Stimulated activated CD8-positive, alpha-beta memory T cell treated with anti-CD3 and anti-CD28 coated beads, Interleukin-7, amount 100 ng/mL, for 48 hours (primary cell): ENCODE measurements at regions not wholly inside any gene's neighbourhood (a gene's known extent, or its start where the extent isn't known, plus 50 kb on each side); places are given as distances from the start of the nearest gene placed in this dataset.

ENCODE experiments used
- DNase-seq, 2 donors: peaks; one replicate each; pipeline ENCODE4 v3.0.0-alpha.2; 2020; ENCODE audit warnings: low read depth in 1 of 2; ENCODE audit errors: extremely low read depth in 1 of 2

DNA sequence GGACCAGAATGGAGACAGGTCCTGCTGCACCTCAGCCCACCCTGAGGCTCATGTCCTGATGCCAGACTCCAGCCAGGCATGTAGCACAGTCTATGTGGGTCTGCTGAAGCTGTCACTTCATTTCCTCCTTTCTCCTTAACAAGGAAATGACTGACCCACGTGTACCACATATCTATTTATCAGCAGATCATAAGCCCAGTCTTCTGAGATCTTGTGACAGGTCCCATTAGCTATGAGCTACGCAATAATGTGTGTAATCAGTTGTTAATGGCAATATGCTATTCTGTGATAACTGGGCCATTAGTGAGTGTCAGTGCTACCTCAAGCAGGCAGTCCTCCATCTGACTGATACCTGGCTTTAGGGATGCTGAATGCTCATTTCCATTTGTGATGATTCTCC, 615.3 kb downstream of the BCL11A start:
- no peak for DNase-seq

DNA sequence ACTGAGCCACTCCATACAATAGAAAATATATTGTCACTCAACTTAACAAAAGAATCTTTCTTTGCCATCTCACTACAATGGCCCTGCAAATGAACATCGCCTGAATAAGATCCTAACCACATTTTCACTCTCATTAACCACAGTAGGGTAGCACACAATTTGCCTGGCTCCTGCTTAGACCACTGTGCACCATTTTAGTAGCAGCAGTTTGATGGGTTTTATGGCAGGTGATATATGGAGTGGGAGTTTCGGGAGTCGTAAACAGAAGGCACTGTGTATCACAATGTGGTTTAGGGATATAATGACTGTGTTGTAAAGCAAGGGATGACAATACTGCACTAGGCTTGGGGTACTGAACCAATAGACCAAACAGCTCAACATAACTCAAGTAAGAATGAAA, 617.4 kb downstream of the BCL11A start:
- no peak for DNase-seq

DNA sequence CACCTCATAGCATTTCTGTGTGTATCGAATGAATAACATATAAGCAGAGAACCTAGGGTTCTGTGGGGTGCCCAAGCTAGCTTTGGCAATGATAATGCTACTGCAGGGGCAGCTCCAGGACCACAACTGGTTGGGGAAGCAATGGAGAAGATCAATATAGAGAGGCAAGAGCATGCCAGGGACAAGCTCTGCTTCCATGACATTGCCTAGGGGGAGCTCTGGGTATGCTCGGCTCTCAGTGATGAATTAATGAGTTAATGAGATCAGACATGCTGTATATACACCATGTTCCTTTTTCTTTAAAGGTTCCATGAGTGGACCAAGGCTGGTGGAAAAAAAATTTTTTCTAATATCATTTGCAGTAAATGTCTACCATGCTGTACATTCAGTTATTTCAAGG, 618.4 kb downstream of the BCL11A start:
- no peak for DNase-seq

DNA sequence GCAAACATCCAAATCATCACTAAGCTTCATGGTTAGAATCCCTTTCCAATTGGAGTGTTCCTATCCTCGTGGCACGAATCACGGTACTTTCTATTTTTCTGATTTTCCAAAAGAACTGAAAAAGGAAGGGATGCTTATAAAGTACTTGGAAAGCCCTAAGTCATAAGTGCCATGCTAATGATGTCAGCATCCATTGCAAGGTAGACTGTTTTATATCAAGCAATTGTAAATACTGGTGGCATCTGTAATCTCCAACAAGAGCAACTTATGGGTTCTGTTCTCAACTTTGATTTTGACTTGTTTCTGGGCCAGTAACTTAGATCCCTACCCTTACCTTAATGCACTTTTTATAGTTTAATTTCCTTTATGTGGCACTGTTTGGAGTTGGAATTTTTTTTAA, 619.5 kb downstream of the BCL11A start:
- DNase-seq, result no peak

DNA sequence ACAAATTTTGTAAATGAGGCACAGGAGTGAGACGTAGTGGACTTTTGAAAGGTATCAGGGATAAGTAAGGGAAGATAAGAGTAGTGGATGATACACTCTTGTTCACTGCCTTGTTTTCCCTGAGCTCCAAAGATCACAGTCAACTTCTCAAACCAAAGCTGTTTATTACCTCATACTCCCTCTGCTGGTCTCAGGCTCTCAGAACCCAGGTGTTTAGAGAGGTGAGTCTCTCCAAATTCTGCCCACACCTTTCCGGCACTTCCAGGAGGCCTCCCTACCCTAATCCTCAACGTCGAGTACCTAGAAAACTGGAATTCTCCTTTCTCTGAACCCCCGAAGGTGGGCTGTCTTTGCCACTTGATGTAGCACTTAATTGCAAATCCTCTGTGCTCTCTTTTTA, 621.1 kb downstream of the BCL11A start:
- no peak for DNase-seq

DNA sequence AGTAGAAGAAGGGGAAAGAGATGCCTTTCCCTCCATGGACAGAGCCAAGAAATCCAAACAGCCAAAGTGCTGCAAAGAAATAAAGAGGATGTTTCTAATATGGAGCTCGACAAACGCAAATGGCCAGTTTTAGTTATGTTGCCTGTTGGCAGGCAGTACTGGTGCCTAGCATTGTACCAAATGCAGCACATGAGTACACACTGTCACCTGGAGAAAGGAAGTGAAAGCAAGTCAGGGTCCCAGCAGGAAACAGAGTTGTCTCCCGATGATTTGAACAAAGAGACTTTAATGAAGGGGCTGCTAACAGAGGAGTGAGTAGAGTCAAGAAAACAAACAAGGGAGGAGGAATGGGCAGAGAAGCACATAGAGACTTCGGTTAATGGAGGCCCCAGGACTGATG, 623.0 kb downstream of the BCL11A start:
- DNase-seq, result no peak

DNA sequence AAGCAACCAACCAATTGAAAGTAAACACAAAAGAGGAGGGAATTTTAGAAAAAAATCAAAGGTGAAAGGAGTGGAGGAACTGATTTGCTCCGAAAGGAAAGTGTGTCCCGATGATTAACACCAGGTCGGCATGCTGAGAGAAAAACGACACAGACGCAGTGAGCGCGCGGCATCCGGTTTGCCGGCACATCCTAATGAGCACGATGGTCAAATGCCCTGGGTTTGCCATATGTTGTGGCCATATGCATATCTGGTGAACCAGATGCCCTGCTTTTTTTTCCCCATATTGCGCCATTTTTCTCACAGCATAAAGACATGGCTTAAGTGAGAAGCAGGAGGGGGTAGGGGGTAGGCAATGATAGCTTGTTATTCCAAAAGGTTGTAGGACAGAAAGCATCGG, 626.7 kb downstream of the BCL11A start:
- DNase-seq, result no peak

DNA sequence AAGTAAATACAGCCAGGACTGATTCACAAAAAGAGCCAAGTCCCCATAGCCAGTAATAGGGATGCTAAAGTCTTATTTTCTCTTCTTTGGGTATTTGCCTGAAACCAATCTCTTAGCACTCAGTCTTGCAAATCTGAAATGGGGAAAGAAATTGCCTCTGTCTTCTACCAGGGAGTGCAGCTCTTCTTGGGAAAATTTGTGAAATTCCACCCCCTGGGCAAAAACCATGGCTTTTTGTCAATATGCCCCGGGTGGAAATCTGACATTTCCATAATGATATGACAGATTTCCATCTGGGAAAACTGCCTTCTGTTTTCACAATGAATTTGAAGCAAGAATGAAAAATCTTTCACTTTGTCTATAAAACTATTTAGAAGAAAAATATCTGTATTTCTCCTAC, 628.1 kb downstream of the BCL11A start:
- DNase-seq, result no peak

DNA sequence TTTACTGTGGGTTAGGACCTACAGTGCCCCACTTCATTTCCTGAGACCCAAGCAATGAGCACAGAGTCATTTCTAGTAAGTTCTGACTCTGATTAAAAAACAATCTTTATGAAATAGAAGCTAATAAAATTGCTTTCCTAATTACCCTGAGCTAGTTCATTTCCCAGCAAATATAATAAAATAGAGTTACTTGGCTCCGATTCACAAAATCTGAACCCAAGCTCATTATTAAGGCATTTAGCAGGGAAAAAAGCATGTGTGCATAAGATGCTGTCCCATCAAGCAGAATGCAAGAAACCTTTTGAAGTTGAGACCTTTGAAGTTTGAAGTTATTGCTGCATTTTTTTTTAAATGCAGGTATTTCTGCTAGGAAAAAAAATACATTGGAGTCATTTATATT, 629.1 kb downstream of the BCL11A start:
- no peak for DNase-seq

DNA sequence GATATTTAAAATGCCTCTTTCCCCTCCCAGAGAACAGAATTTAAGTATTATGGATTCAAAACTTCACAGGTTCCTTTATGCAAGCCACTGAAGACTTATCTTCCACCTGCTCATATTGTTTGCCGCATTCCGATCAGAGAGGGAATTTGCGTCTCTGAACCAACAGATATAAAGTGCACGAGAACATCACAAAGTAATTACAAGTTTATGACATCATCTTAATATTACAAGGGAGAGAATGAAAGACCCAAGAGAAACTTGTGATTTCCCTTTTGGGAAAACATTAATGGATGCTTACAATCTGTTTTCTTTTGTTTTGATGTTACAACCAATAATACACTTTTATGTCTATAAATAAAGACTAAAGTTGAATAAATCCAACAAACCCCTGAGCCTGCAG, 631.0 kb downstream of the BCL11A start:
- DNase-seq, result no peak

DNA sequence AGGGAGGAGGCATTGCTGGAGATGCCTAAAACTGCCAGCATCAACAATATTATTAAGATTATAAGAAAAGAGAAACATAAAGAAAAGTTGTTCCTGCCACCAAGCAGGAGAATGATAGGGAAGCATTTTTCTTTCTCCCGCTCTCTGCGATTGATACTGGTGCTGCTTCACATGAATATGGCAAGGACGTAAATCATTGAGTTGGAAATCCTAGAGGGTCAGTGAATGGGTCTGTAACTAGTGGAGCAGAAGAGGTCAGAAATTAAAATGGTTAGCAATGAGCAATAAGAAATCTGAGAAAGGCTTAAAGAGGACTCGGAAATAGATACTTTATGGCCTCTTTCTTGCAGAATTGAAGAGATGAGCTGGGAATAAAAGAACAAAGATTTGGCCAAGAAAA, 631.7 kb downstream of the BCL11A start:
- no peak for DNase-seq

DNA sequence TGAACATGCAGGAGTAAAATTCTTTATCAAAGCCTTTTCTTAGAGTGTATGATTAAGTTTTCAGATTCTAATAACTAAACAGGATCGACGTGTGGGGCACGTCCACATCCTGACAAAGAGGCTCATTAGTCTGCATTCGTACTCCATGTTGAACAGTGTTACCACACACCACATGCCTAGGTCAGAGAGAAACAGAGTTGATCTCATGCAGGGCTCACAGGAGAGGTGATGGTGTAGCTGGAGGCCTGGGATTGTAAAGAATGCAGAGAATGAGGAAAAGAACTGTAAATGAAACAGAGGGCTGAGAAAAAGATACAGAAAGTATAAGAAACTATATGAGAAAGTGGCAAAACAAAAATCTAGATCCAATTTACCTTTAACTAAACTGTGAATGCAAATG, 632.5 kb downstream of the BCL11A start:
- DNase-seq, result no peak

DNA sequence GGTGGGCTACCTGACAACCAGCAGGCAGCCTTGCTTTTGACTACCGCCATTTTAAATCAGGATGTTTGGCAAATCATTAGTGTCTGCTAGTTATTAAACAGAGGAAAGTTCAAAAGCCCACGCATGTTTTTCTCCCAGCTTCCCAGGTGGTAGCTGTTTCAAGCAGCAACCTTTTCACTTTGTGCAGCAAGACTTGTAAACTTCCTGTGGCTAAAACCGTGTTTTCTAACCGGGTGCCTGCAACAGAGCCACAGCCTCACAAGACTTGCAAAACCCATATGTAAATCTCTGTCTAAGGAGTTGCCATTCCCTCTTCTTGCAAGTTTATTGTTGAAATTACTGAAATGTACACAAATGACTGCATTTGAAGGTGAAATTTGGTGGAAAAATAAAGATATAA, 633.1 kb downstream of the BCL11A start:
- no peak for DNase-seq

DNA sequence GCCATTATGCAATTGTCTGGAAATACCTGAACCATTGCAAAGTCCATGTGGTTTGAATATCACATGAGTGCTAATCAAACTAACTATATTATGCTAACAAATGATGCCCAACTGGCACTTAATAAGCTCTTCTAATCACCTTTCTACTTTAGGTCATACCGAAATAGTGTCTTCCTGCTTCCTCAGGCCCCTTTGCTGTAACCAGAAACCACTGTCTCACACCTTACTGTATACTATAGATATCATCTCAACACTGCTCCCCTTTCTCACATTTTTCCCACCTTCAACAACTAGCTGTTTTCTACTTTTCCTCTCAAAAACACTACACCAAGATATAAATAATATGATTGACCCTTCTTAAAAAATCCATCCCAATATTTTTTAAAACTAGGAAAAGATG, 633.9 kb downstream of the BCL11A start:
- DNase-seq, result no peak

DNA sequence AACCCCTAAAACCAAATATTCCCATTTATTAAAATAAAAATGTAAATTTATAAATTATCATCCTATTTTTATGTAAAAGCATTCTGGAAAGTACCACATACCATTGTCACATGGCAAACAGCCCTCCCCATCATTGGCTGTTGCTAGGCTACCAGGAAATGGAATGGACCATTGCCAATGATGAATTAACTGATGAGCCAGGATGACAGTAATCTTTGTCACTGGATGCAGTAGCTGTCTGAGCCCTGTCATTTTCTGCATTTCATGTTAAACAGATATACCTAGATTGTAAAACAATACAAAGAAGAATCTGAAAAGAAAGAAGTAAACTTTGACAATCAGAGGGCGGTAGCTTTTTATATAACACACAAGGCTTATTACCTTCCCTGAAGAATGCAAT, 641.4 kb downstream of the BCL11A start:
- no peak for DNase-seq

DNA sequence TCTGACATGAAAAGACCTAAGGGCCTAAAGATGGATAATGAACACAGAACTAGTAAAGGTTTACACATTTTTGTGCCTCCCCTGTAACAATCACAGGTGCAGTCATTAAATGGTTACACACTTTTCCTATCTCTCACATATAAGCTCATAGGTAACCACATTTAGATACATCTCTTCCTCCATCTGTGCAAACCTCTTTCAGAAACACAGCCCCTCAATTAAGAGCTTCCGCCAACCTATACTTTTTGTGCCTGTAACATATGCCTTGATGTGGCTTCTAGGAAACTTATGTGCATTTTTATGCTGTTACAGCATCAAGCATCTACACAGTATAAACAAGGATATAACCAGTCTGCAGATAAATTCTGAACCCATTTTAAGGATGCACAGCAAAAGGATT, 643.3 kb downstream of the BCL11A start:
- DNase-seq, result no peak

DNA sequence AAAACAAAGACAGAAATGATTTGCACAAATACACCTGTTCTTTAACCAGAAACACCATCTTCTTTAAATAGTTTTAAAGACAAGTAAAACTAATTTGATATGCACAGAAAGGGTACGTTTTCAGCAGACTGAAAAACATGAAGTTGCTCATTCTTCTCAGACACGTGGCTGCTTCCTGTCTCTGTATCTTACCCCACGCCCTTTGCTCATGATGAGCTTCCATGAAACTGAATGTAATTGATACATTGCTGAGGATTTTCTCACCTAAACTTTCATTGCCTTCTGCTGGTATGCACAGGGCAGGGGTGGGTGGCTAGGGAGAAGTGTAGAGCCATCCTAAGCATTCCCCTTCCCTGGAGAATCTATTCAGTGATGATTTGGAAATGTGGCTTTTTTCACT, 644.3 kb downstream of the BCL11A start:
- no peak for DNase-seq

DNA sequence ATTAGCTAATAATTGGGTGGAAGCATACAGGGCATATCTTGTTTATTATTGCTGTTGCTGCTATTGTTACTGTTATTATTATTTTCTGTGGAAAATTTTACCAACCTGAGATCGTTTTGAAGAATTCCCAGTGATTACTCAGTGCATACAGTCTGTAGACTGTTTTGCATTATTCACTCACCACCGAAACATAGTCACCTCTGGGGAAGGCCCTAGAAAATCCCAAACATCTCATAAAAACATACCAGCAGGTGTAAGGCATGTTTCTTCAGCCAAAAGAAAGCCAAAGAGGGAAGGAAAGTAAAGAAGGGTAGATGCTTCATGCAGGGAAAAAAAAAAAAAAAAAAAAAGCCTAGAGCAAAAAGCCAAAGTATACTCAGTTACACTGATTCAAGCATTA, 647.7 kb downstream of the BCL11A start:
- no peak for DNase-seq

DNA sequence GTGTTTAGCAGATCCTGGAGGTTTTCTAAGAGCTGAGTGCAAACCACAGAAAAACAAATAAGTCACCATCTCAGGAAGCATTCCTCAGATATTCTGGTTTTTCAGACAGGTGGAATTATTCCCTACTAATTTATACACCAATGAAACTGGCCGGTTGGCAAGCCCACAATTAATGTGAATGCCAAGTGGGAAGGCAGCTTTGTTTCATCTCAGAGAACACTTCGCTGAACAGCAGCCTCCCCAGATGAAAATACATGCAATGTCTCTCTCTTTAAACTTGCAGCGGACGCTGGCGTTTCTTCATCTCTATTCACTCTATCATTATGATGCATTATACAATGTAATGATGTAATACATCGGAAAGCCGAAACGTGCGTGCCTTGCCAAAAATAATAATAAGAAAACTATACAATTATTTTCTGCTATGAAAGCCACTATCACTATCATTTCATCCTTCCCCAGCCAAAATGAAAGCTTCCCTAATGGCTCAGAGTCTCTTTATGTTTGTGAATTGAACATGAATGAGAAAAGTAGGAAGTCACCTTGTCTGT, 649.4 kb downstream of the BCL11A start:
- DNase-seq, result no peak

DNA sequence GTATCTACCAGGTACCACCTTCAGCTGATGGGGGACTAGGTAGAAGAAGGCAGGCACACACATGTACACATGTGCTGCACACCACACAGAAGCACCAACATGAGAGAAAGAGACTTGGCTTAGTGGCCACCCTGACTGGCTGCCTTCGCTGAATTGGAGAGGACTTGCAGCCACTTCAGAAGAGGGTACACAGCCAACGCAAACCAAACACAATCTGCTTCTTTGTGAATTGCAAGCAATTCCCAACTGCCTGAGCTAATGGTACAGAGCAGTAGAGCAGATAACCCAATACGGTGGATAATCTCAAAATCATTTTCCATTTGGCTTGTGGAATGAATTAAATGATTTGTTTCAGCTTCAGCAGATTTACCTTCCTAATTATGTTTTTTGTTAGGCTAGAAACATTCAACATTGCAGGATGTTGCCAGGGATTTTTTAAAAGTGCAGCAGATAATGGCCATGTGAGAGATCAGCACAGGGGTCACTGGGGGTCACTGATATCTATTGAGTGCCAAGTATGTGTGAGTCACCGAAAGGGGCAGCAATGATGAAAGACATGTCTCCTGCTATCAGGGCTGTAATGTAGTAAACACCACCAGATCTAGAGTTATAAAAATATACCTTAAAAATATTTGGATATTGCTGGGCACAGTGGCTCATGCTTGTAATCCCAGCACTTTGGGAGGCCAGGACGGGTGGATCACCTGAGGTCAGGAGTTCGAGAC, 652.6 kb downstream of the BCL11A start:
- DNase-seq, result no peak

DNA sequence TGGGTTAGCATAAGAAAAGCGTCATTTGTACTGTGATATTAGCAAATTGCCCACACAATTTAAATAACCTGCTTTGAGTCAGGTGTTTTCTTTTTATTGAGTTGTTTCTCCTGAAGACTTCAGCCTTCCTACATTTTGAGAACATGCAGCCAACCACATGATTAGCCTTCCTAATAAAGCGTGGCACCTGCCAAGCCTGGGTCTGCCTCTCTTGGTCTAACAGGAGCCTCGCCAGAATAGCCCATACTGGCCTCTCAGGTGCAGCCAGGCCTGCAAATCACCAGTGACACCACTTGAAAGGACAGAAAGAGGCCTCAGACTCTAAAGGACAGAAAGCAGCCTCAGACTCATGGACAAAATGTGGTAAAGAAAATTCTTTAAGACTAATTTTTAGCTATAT, 653.8 kb downstream of the BCL11A start:
- DNase-seq, result no peak

DNA sequence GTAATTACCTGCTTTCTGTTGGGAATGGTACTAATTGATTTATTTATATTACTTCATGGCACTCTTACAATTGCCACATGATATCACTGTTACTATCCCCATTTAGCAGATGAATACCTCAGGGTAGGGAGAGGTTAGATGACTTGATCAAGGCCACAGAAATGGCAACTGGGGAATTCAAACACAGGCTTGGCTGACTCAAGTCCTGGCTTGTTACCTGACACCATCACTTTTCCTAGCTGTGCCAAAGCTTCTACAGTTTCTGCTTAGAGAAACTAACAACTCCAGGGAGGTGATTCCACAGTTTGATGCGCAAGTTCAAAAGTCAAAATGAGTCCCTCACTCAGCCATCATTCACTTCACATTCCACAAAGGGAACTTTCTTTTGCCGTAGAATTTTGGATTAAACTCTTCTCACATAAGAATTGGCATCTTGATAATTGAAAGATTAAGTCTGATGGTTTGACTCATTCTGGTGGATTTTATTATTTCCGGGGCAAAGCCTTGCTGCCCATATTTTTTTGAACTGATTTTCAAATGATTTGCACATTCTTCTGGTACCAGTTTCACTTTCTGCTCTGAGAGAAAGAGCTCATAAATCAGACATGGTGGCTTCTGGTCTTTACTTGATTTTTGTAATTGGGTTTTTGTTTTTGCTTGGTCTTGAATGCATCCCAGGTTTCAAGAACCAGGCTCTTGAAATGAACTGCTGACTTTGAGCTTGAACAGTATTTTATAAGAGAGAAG, 656.8 kb downstream of the BCL11A start:
- DNase-seq, result no peak
